ENCODE measurements at regions not wholly inside any gene's neighbourhood (a gene's known extent, or its start where the extent isn't known, plus 50 kb on each side); places are given as distances from the start of the nearest gene placed in this dataset.

DNA sequence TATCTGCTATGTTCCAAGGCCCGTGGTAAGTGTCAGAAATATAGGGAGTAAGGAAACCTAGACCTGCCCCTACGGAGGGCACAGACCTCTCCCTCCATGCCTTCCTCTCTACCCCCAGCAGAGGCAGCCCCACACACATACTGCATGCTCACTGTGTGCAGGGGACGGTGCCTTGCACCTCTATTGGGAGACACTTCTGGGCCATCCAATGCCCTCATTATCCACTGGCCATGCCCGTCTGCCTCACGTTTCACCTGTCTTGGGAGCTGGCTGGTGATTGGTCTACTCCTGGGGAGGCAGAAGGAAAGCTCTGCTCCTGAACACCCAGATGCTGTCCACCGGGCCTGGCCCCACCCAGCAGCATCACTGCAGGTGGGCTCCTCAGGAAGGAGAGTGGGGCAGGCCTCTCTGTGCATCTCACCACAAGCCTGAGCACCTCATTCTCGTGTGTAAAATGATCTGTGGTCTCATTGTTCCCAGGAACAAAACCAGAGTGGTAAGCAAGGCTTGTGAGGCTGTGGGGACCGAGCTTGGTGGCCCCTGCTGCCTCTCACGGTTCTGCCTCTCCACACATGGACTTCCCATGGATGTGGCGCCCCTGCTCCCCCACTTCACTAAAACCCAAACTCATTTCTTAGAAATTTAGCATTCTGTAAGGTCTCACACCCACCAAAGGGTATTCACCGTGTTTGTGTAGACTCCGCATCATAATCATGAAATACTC, 312.5 kb upstream of the HS6ST1 start:
- DNase-seq: peak; percentile 33
- no peak overlapping the region for H3K27ac Mint-ChIP-seq
- ATAC-seq: no peak
- no peaks in the 10 kb centered on the region for H3K9me3 Mint-ChIP-seq (ENCODE audit: low read depth)
- peaks cover 54% of the 10 kb centered on the region for H3K27me3 Mint-ChIP-seq
- no peaks in the 10 kb centered on the region for H3K36me3 Mint-ChIP-seq
- CTCF ChIA-PET: no interaction called here
- H3K4me3 Mint-ChIP-seq: no peak overlapping the region
- H3K4me1 Mint-ChIP-seq: peaks cover 9% of the 10 kb centered on the region

DNA sequence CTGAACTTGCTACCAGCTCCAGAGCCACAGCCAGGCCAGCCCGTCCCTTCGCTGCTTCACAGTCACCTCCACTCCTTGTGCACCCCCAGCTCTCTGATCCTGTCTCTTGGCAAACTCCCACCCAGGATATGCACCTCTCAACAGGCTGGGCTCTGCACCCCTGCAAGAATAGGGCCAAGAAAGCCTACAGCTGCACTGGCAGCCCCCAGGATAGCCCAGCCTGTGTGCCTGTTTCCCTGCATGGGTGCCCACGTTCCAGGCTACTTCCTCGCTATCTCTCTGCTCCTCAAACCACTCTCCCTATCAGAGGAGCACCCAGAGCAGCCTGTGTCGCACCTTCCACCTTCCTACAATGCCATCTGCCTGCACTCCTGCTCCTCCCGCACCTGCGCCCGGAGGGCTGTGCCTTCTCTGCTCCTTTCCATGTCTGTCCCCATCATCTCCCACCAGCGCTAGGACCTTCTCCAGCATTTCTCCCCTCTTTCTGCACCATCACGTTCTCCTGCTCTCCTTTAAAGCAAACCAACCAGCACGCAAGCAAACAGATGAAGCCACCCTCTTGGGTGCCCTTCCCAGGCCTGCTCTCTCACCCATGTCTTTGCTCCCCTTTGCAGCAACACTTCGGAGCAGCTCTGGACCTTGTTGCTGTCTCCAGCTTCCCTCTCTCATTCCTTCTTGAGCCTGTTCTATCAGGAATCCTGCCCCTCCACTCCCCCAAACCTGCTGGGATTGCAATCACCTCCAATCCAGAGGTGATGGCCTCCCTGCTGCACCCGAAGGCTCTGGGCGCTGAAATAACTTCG, 313.2 kb upstream of the HS6ST1 start:
- no peak overlapping the region for H3K27ac Mint-ChIP-seq
- no peak for ATAC-seq
- no peak overlapping the region for H3K4me3 Mint-ChIP-seq
- peak; percentile 25 for DNase-seq
- peaks cover 46% of the 10 kb centered on the region for H3K27me3 Mint-ChIP-seq
- CTCF ChIA-PET: no interaction called here
- no peaks in the 10 kb centered on the region for H3K9me3 Mint-ChIP-seq (ENCODE audit: low read depth)
- H3K36me3 Mint-ChIP-seq: no peaks in the 10 kb centered on the region
- H3K4me1 Mint-ChIP-seq: peaks cover 9% of the 10 kb centered on the region

DNA sequence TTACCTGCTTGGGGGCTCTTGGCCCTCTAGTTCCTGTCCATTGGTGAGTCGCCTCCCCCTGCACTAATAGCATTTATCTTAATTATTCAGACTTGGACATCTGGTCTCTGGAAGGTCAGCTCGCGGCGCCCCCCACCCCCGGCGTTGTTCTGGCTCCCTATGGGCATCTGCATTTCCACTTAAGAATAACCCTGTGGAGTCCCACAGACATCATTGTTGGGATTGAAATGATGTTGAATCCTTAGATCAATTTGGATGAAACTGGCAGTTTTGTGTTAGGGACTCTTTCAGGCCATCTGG, 313.8 kb upstream of the HS6ST1 start:
- H3K4me1 Mint-ChIP-seq: peaks cover 9% of the 10 kb centered on the region
- H3K9me3 Mint-ChIP-seq (ENCODE audit: low read depth): no peaks in the 10 kb centered on the region
- DNase-seq (peak; percentile 3), ATAC-seq (no peak)
- H3K36me3 Mint-ChIP-seq: no peaks in the 10 kb centered on the region
- no peak overlapping the region for H3K4me3 Mint-ChIP-seq
- no peak overlapping the region for H3K27ac Mint-ChIP-seq
- CTCF ChIA-PET: no interaction called here
- peaks cover 41% of the 10 kb centered on the region for H3K27me3 Mint-ChIP-seq

DNA sequence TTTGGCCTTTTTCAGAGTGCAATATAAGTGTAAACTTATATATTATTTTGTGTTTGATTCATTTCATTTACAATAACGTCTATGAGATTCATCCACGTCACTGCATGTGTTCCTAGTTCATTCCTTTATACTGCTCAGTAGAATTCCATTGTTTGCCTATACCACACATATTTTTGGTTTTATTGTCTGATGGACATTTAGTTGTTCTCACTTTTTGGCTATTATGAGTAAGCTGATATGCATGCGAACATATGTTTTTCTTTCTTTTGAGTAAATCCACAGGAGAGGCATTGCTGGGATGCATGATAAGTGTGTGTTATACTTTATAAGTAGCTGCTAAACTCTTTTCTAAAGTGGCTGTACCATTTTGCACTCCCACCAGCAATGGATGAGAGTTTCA, 314.8 kb upstream of the HS6ST1 start:
- H3K9me3 Mint-ChIP-seq (ENCODE audit: low read depth): no peaks in the 10 kb centered on the region
- no peak overlapping the region for H3K27ac Mint-ChIP-seq
- no peak overlapping the region for H3K4me3 Mint-ChIP-seq
- DNase-seq (peak; percentile 9), ATAC-seq (no peak)
- H3K36me3 Mint-ChIP-seq: no peaks in the 10 kb centered on the region
- peaks cover 9% of the 10 kb centered on the region for H3K4me1 Mint-ChIP-seq
- CTCF ChIA-PET: no interaction called here
- peaks cover 38% of the 10 kb centered on the region for H3K27me3 Mint-ChIP-seq

DNA sequence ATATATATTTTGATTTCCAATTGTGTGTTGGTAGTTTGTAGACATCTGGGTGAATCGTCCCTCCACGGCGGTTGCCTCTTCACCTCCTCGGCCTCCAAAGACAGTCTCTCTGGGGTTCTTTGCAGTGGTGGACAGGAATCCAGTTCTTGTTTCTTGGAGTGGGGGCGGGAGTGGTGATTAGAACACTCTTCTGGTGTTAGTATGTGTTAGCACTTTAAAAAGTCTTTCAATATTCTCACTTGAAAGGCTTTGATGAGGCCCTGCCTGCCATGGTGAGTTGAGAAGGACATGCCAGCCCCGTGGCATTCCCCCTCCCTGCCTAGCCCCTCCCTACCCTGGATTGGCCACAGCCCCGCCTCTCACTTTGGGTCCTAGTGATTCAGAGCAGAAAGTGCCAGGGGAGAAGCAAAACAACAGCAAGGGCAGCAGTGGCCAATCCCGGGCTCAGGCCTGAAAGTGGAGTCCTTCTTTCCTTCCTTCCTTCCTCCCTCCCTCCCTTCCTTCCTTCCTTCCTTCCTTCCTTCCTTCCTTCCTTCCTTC, 316.8 kb upstream of the HS6ST1 start:
- Mint-ChIP-seq H3K36me3 (no peaks in the 10 kb centered on the region), H3K27ac (no peak overlapping the region), H3K9me3 (ENCODE audit: low read depth) (no peaks in the 10 kb centered on the region), H3K27me3 (peaks cover 29% of the 10 kb centered on the region), H3K4me3 (no peak overlapping the region), H3K4me1 (peaks cover 9% of the 10 kb centered on the region)
- DNase-seq: peak; percentile 14
- CTCF ChIA-PET: no interaction called here
- ATAC-seq: no peak

DNA sequence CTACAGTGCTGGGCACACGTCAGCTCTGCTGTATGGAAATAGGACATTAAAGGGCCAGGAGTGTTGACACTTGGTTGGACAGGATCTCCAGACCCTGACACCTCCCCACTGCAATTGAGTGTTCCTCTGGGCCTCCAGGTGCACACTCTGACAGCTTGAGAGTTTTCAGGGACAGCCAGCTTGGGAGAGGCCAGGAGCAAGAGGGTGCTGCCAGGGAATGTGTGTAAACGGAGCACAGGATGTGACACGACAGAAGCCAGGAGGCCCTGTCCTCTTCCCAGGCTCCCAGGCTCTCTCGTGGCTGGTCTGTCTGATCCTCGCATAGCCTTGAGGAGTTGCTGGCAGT, 318.1 kb upstream of the HS6ST1 start:
- peak; percentile 27 for DNase-seq
- CTCF ChIA-PET: no interaction called here
- Mint-ChIP-seq H3K4me3 (no peak overlapping the region), H3K27me3 (peaks cover 27% of the 10 kb centered on the region), H3K9me3 (ENCODE audit: low read depth) (no peaks in the 10 kb centered on the region), H3K27ac (no peak overlapping the region), H3K4me1 (no peaks in the 10 kb centered on the region), H3K36me3 (no peaks in the 10 kb centered on the region)
- ATAC-seq: no peak

DNA sequence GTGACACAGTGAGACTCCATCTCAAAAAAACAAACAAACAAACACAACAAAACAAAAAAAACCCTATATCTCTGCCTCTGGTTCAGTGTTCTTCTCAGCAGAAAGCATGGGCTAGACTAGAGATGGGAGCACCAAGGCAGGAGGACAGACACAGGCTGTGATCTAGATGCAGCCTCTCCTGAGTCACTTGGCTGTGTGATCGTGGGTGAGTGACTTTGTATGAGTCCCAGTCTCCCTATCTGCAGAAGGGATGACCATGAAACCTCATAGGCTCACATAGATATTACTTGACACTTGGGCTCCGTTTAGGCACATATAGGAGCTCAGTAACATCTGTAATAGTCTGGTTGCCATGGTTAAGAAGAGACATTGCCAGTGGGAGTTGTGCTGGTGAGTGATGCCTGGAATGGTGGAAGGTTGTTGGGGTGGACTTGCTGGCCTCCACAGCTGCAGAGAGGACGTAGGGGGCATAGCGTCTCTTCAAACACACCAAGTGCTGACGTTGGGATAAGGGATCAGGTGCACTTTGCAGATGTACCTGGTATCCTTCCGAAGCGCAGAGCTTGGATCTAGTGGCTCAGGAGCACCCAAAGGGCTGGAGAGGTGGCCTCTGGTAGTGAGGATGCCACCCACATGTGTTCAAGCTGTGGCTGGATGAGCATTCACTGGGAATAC, 318.9 kb upstream of the HS6ST1 start:
- no peaks in the 10 kb centered on the region for H3K4me1 Mint-ChIP-seq
- H3K27me3 Mint-ChIP-seq: peaks cover 21% of the 10 kb centered on the region
- no peak overlapping the region for H3K27ac Mint-ChIP-seq
- H3K4me3 Mint-ChIP-seq: no peak overlapping the region
- no peaks in the 10 kb centered on the region for H3K36me3 Mint-ChIP-seq
- CTCF ChIA-PET: no interaction called here
- H3K9me3 Mint-ChIP-seq (ENCODE audit: low read depth): no peaks in the 10 kb centered on the region
- DNase-seq (peak; percentile 28), ATAC-seq (no peak)

DNA sequence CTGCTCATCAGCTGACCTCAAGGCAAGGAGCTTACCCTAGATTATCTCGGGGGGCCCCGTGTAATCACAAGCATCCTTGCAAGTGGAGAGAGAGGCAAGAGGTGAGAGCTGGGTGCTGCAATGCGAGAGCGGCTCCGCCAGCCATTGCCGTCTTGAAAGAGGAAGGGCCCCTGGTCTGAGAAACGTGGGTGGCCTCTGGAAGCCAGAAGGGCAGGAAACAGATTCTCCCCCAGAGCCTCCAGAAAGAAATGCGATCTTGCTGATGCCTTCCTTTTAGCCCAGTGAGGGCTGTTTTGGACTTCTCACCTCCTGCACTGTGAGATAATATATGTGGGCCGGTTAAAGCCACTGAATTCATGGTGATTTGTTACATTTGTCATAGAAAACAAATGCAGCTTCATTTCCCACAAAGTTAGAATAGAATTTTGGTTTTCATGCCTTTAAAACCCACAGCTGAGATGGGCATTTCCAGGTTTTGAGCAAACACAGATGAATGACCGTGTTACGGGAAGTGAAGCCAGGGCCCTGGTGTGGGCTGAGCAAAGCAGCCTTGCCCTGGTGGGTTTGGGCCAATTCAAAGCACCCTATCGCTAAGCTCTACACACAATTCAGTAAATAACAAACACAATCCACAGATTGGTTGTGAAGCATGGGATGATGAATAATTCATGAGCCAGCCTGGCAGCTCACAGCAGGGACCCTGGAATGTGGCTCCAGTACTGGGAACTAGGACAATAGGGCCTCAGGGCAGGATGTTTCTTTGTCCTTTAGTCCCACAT, 319.9 kb upstream of the HS6ST1 start:
- CTCF ChIA-PET: no interaction called here

DNA sequence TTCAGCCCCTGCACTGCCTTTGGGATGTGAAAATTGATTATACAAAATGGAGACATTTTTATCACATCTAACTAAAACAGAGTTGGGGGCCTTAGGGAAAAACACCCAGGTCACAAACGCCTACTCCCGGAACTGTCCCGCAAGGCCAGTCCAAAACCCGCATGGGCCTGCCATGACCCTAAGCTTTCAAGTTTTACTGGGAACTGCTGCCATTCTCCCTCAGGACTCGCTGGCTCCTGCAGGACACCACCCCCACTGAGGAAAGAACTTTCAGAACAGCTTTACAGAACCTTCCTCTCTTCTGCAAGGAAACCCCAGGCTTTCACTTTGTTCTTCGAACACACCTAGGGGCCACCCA, 320.4 kb upstream of the HS6ST1 start:
- H3K9me3 Mint-ChIP-seq (ENCODE audit: low read depth): no peaks in the 10 kb centered on the region
- CTCF ChIA-PET: no interaction called here
- H3K27ac Mint-ChIP-seq: no peak overlapping the region
- ATAC-seq (no peak), DNase-seq (peak; percentile 3)
- no peaks in the 10 kb centered on the region for H3K4me1 Mint-ChIP-seq
- H3K4me3 Mint-ChIP-seq: no peak overlapping the region
- no peaks in the 10 kb centered on the region for H3K36me3 Mint-ChIP-seq
- H3K27me3 Mint-ChIP-seq: peaks cover 19% of the 10 kb centered on the region

More for the DNA sequence above, 319.9 kb upstream of the HS6ST1 start:
- Mint-ChIP-seq H3K36me3 (no peaks in the 10 kb centered on the region), H3K27me3 (peaks cover 20% of the 10 kb centered on the region), H3K4me3 (no peak overlapping the region), H3K27ac (no peak overlapping the region), H3K4me1 (no peaks in the 10 kb centered on the region), H3K9me3 (ENCODE audit: low read depth) (no peaks in the 10 kb centered on the region)
- ATAC-seq (no peak), DNase-seq (peak; percentile 33)

DNA sequence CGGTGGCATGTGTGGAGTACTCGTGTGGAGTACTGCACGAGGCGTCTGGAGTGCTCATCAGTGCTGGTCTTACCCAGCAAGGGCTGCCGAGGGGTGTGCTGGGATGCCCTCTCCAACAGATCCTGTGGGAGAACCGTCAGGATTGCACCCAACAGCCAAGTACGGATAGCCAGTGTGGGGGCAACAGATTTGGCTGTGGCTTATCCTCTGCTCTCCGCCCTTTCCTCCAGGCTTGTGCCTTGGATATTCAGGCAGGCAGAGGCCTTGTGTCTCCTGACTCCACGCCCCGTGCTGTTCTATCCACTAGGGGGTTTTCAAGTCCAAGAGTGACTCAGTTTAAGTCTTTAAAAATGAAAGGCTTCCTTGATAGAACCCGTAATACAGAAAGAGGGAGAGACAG, 321.0 kb upstream of the HS6ST1 start:
- H3K4me3 Mint-ChIP-seq: no peak overlapping the region
- DNase-seq: peak; percentile 21
- no peak for ATAC-seq
- H3K36me3 Mint-ChIP-seq: no peaks in the 10 kb centered on the region
- H3K4me1 Mint-ChIP-seq: no peaks in the 10 kb centered on the region
- no peak overlapping the region for H3K27ac Mint-ChIP-seq
- CTCF ChIA-PET: no interaction called here
- H3K9me3 Mint-ChIP-seq (ENCODE audit: low read depth): no peaks in the 10 kb centered on the region
- peaks cover 15% of the 10 kb centered on the region for H3K27me3 Mint-ChIP-seq

DNA sequence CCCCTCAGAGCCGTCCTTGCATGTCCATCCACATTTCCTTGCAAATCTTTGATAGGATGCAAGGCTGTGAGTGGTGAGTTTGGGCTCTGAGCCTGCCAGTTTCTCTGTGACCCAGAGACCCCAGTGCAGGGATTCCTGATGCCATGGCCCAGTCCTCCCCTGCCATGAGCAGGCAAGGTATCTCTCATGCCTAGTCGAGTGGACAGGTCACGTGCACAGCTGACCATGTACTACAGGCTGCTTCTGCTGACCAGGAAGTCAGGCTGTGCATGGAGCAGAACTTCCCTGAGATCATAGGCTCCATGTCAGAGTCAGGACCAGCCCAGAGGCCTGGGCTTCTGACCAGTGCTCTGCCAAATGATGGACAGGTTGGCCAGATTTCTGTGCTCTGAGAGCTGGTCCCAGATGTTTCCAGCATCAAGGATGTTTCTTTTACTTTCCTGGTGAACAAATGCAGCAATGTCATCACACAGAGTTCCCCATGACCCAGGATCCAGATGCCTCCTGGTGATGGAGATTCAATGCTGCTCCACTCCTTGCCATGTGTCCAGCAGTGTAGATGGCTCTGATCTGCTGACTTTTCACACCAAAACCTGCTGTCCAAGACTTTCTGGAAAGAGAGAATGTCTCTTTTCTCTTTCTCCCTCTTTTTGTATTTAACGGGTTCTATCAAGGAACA, 321.6 kb upstream of the HS6ST1 start:
- Mint-ChIP-seq H3K27me3 (peaks cover 12% of the 10 kb centered on the region), H3K27ac (no peak overlapping the region), H3K4me3 (no peak overlapping the region), H3K36me3 (no peaks in the 10 kb centered on the region), H3K4me1 (no peaks in the 10 kb centered on the region), H3K9me3 (ENCODE audit: low read depth) (no peaks in the 10 kb centered on the region)
- CTCF ChIA-PET: no interaction called here
- DNase-seq (peak; percentile 4), ATAC-seq (no peak)

DNA sequence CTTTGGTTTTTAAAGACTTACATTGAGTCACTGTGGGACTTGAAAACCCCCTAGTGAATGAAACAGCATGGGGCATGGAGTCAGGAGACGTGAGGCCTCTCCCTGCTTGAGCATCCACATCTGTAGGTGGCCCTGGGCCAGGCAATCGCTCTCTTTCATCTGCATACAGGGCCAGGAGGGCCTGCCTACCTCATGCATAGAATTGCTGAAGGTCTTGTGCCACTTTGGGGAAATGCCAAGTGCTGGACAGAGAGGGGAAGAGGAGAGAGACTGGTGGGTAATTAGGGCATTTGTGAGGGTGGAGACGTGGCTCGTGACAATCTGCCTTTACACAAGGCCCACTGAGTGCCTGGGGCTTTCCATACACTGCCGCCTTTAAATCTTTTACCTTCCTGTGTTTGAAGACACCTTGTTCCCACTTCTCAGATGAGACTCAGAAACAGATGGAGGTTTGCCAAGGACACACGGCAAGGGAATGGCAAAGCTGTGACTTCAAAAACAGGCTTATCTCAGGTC, 322.2 kb upstream of the HS6ST1 start:
- DNase-seq (peak; percentile 18), ATAC-seq (no peak)
- no peaks in the 10 kb centered on the region for H3K4me1 Mint-ChIP-seq
- H3K27ac Mint-ChIP-seq: no peak overlapping the region
- H3K27me3 Mint-ChIP-seq: peaks cover 14% of the 10 kb centered on the region
- H3K4me3 Mint-ChIP-seq: no peak overlapping the region
- CTCF ChIA-PET: no interaction called here
- H3K36me3 Mint-ChIP-seq: no peaks in the 10 kb centered on the region
- no peaks in the 10 kb centered on the region for H3K9me3 Mint-ChIP-seq (ENCODE audit: low read depth)

Data from activated CD8-positive, alpha-beta memory T cell treated with anti-CD3 and anti-CD28 coated beads, Interleukin-2, amount 10 ng/mL, durations not matched to agents 7 days and 5 days (primary cell).